Mucosa of rectum (tissue), 2 donors: ENCODE measurements at regions not wholly inside any gene's neighbourhood (a gene's known extent, or its start where the extent isn't known, plus 50 kb on each side); places are given as distances from the start of the nearest gene placed in this dataset.

Experiments used
- H3K27ac ChIP-seq, 2 donors: one replicate each; pipeline ENCODE4 v1.7.0; 2013; ENCODE audit warnings: inconsistent platforms in 2 of 2, low read depth in 2 of 2, low read length in 2 of 2
- H3K27me3 ChIP-seq, 2 donors: one replicate each; pipeline ENCODE4 v1.7.0; 2013; ENCODE audit warnings: low read length in 2 of 2; ENCODE audit not compliant: control insufficient read depth in 2 of 2, insufficient read depth in 2 of 2
- H3K36me3 ChIP-seq, 2 donors: one replicate each; pipeline ENCODE4 v1.7.0; 2013; ENCODE audit warnings: low read length in 2 of 2; ENCODE audit not compliant: control insufficient read depth in 2 of 2, insufficient read depth in 2 of 2
- H3K4me1 ChIP-seq, 2 donors: one replicate each; pipeline ENCODE4 v1.7.0; 2013; ENCODE audit warnings: low read length in 2 of 2, mild to moderate bottlenecking in 1 of 2; ENCODE audit not compliant: control insufficient read depth in 2 of 2, insufficient read depth in 2 of 2
- H3K4me3 ChIP-seq, 2 donors: one replicate each; pipeline ENCODE4 v1.7.0; 2013; ENCODE audit warnings: low read length in 2 of 2
- H3K9ac ChIP-seq, 2 donors: one replicate each; pipeline ENCODE4 v1.7.0; 2013; ENCODE audit warnings: low read length in 2 of 2, low read depth in 1 of 2, mild to moderate bottlenecking in 1 of 2
- H3K9me3 ChIP-seq, 2 donors: one replicate each; pipeline ENCODE4 v1.7.0; 2013; ENCODE audit warnings: low read length in 2 of 2; ENCODE audit not compliant: control insufficient read depth in 2 of 2
- donor health status: healthy.
- donor health status: Normal muscosa, but diverticular disease.

DNA sequence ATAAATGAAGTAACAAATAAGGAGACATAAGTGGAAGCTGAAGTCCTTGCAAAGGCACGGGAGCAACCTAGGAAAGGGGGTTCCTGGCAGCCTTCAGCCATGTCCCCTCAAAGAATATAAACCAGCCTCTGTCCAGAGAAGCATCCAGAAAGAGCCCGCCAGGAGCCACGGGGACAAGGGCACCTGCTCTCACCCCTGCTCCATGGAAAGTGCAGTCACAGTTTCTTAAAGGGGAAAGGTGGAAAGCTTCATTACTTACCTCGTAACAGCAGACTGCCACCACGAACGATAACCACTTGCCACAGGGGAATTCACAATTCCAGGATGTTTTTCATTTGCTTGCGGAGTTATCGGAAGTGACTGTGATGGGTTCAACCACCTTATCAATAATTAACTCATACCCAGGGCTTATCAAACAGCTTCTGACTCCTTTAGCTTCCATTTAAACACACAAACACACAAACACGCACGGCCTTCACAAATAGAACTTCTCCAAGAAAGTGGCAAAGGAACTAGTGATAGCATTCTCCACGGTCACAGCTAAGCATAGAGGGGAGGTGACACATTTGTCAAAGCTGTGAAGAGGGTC lies 134.2 kb upstream of the IGF1R start:
- Histone ChIP-seq H3K36me3 (no peaks in the 10 kb centered on the region), H3K4me1 (peaks cover 0 to 3% of the 10 kb centered on the region in 2 donors), H3K9ac (no peak overlapping the region), H3K27ac (no peak overlapping the region), H3K9me3 (no peaks in the 10 kb centered on the region), H3K27me3 (no peaks in the 10 kb centered on the region), H3K4me3 (no peak overlapping the region)

DNA sequence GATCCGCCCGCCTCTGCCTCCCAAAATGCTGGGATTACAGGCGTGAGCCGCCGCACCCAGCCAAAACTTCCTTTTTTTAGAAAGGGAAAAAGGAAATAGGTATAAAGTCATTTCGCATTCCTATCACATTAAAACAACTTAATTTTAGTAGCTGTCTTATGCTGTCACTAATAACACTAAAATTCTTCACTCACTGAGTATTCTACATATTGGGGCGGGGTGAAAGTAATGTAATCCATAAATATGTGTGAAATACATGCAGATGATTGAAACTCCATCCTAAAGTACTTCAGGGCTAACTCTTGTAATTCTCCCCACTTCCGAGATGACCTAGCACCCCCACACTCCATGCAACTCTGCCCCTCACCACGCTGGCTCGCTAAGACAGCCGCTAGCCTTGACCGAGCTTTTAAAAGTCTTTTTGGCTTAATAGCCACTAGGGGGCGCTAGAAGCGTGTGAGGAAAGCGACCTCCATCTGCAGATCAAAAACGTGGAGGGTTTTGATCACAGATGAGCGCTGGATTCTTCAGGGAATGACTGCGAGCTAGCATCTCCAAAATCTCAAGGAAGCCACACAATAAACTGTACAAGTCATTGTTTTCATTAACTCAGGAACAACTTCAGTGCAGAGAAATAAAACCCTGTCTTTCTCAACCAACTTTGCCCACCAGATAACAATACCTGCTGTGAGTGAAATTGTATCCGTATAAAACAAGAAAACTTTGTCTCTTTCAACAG lies 129.3 kb upstream of the IGF1R start:
- Histone ChIP-seq H3K9me3 (no peaks in the 10 kb centered on the region), H3K36me3 (no peaks in the 10 kb centered on the region), H3K27ac (no peak overlapping the region), H3K27me3 (no peaks in the 10 kb centered on the region), H3K4me3 (no peak overlapping the region), H3K9ac (no peak overlapping the region), H3K4me1 (peaks cover 0 to 3% of the 10 kb centered on the region in 2 donors)

DNA sequence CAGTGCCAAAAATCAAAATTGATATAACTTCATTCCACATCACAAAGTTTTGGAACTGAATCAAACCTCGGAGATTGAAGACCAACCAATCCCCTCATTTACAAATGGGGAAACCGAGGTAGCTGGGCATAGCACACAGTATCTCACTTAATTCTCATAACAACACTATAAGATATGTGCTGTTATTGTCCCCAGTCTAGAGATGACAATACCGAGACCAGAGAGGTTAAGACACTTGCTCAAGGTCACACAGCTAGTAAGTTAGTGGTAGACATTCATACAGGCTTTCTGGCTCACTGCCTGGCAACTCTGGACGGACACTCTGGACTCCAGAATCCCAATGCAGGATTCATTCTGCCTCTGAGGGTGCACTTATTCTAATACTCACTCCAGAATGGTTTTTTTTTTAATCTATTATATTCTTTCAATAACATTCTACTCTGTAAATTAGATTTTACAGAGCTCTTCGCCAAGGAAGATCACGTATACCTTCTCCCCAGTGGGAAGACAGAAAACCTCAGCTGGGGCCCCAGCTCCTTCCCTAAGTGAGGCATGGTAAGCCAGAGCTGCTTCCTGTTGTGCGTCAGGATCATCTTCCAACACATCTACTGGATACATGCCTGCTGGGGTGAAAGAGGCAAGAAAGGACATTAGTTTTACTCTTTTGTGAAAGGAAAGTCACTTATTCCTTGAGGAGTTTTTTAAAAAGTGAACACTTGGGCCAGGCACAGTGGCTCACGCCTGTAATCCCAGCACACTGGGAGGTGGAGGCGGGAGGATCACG lies 128.4 kb upstream of the IGF1R start:
- Histone ChIP-seq H3K9me3 (no peaks in the 10 kb centered on the region), H3K4me3 (no peak overlapping the region), H3K9ac (no peak overlapping the region), H3K4me1 (no peaks in the 10 kb centered on the region), H3K27ac (no peak overlapping the region), H3K27me3 (no peaks in the 10 kb centered on the region), H3K36me3 (no peaks in the 10 kb centered on the region)

DNA sequence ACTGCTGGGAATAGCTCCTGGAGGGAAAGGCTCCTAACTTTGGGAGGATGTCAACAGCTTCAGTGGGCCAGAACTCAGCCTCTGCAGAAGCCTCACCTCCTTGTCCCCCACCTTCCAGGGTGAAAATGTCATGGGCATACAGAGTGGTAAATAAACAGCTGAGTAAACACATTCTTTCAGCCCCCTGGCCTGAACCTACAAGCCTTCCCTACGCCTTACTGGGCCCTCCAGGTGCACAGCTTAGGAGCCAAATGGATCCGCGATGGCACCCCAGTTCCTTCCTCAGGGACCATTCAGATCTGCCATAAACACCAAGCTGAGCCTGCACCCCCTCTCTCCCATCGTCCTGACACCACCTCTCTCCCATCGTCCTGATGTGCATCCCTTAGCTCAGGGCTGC lies 126.2 kb upstream of the IGF1R start:
- H3K27me3 ChIP-seq = no peaks in the 10 kb centered on the region
- H3K27ac ChIP-seq = no peak overlapping the region
- H3K4me1 ChIP-seq = no peaks in the 10 kb centered on the region
- no peaks in the 10 kb centered on the region for H3K36me3 ChIP-seq
- H3K4me3 ChIP-seq = no peak overlapping the region
- no peak overlapping the region for H3K9ac ChIP-seq
- no peaks in the 10 kb centered on the region for H3K9me3 ChIP-seq

DNA sequence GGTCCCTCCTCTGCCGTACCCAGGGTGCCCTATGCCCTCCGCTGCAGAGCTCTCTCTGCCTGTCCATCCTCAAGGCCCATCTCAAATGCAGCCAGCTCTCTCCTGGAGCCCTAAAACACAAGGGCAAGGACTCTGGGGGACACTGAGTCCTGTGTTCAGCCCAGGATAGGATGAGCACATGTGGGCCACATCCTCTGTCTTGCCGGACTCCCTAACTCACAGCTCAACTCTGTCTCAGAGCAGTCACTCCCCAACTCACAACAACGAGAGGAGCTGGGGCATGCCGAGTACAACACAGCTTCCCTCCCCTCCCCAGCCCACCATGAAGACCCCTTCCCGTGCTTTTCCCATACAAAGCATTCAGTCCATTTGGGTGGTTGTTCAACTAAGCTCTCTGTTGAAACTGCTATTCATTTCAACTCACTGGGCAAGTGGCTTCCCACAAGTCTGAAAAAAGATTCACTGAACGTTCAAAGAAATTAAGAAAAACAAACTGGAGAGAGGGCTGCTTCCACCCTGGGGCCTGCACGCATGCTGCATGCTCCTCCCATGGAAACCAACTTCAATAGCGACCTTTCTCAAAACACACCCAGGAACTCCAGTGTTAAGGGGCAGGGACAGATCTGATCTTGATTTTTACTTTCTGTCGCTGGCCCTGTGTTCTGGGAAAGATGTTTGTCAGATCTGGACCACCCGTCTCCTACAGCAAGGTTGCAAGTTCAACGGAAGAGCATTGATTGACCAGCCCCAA lies 124.3 kb upstream of the IGF1R start:
- Histone ChIP-seq H3K4me1 (no peaks in the 10 kb centered on the region), H3K36me3 (no peaks in the 10 kb centered on the region), H3K27ac (no peak overlapping the region), H3K4me3 (no peak overlapping the region), H3K27me3 (peaks cover 2% of the 10 kb centered on the region in 2 donors), H3K9me3 (no peaks in the 10 kb centered on the region), H3K9ac (no peak overlapping the region)

DNA sequence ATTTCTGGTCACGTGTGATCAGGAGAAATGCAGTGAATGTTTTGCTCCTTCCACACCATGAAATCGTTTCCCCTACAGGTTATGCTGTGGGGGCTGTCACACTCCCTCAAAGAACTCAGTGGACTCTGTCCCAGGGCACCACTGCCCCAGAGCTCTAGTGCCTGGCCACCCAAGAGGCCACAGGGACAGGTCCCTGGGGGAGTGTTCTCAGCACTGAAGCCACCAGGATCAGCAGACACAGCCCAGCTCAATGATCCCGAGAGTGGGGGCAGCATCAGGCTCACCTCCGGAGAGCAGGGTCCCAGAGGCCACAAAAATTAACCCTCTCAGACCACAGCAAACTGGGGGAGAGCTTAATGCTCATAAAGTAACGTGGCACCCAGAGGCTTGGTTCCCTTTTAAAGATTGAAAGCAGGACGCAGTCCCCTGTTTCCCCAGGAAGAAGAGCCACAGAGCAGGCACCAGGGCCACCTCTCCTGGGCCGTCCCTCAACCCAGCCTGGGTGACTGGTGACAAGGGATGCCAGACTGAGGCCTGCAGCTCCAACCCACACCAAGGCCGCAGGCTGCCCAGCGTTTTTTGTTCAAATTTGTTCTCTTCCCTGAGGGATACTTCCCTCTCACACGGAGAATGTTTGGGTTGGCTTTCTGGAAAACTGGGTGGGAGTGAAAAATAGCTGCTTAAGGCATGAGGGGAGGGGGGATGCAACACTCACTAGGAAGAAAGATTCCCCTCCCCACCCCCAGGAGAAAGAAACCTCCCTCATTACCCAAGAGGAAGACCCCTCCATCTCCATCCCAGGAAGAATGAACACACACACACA lies 123.3 kb upstream of the IGF1R start:
- Histone ChIP-seq H3K4me3 (no peak overlapping the region), H3K4me1 (no peaks in the 10 kb centered on the region), H3K27me3 (peaks cover 2 to 3% of the 10 kb centered on the region in 2 donors), H3K36me3 (no peaks in the 10 kb centered on the region), H3K27ac (no peak overlapping the region), H3K9ac (no peak overlapping the region), H3K9me3 (no peaks in the 10 kb centered on the region)

DNA sequence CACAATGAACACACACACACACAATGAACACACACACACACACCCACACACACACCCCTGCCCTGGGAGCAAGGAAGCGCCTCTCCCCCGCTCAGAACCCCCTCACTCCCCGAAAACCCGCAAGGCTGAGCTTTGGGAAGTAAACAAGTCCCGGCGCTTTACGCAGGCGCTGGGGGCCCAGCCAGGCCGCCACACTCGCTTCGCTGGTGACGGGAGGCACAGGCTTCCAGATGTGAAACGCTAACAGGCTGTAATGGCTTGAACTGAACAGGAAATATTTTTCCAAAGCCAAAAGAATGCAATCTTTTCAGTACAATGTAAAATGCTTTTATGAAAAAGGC lies 122.7 kb upstream of the IGF1R start:
- Histone ChIP-seq H3K4me1 (no peaks in the 10 kb centered on the region), H3K9ac (no peak overlapping the region), H3K9me3 (no peaks in the 10 kb centered on the region), H3K36me3 (no peaks in the 10 kb centered on the region), H3K27ac (no peak overlapping the region), H3K4me3 (no peak overlapping the region), H3K27me3 (peaks cover 2 to 3% of the 10 kb centered on the region in 2 donors)

DNA sequence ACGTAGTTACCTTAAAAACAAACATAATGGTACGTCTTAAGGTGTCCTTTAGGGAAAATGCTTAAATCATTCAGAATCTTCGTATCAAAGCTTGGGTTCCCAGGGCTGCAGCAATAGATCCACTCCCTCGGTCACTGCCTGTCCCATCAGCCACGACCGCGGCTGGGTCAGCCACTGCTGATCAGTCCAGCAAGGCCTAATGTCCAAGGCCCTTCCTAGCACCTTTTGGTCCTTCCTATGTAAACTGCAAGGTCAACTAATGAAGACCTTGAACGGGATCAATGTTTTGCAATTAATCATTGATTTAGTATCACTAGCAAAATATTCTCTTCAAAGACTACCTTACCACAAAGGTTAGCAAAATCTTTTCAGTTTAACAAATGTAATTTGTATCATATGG lies 122.2 kb upstream of the IGF1R start:
- Histone ChIP-seq H3K9ac (no peak overlapping the region), H3K4me3 (no peak overlapping the region), H3K27ac (no peak overlapping the region)

DNA sequence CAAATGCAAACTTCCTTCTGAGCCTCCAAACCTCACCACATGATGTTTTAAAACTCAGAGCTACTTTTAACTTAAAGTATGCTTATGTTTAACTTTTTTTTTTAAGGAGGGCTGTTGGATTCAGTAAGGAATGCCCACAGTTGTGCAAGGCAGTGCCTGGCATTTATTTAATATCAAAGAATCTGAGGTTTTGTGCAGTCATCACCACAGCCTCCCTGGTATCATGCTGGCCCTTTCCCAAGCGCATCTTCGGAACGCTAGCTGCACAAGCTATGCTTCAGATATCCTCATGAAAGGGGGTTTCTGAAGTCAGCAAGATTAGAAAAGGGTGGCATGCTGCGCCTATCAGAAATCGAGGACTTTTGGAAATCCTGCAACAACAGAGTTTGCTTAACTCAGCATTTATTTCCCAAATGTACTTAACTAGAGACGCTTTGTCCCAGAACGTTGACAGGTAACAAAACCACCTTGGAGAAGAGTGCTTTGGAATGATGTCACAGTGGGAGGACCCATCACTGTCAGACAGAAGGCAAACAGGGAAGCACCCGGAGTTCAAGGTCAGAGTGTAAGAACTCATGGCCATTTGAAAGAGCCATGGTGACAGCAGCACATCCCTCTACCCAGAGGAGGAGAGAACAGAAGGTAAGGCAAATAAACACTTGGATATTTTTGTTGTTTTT lies 120.2 kb upstream of the IGF1R start:
- Histone ChIP-seq H3K4me1 (no peaks in the 10 kb centered on the region), H3K27me3 (peaks cover 2 to 3% of the 10 kb centered on the region in 2 donors), H3K9ac (no peak overlapping the region), H3K9me3 (no peaks in the 10 kb centered on the region), H3K27ac (no peak overlapping the region), H3K36me3 (no peaks in the 10 kb centered on the region), H3K4me3 (no peak overlapping the region)

More for the DNA sequence above, 122.2 kb upstream of the IGF1R start:
- no peaks in the 10 kb centered on the region for H3K4me1 ChIP-seq
- peaks cover 2 to 3% of the 10 kb centered on the region in 2 donors for H3K27me3 ChIP-seq
- H3K36me3 ChIP-seq = no peaks in the 10 kb centered on the region
- H3K9me3 ChIP-seq = no peaks in the 10 kb centered on the region
